Spinal cord (tissue), 9 donors: ENCODE measurements at regions not wholly inside any gene's neighbourhood (a gene's known extent, or its start where the extent isn't known, plus 50 kb on each side); places are given as distances from the start of the nearest gene placed in this dataset.

Experiments used
- DNase-seq, 6 donors: peaks; one replicate each; pipeline versions ENCODE4 v3.0.0 to v3.0.0-alpha.2; 2013 to 2015; ENCODE audit warnings: low spot score in 6 of 6, low read depth in 4 of 6
- H3K27ac ChIP-seq: one replicate; pipeline ENCODE4 v1.5.1; 2013; ENCODE audit warnings: low read depth, low read length, control low read depth
- H3K27me3 ChIP-seq: one replicate; pipeline ENCODE4 v1.6.1; 2013; ENCODE audit warnings: low read length; ENCODE audit not compliant: control insufficient read depth, insufficient read depth
- H3K36me3 ChIP-seq: one replicate; pipeline ENCODE4 v1.6.1; 2013; ENCODE audit warnings: low read length; ENCODE audit not compliant: control insufficient read depth, insufficient read depth
- H3K4me1 ChIP-seq: one replicate; pipeline ENCODE4 v1.6.1; 2013; ENCODE audit warnings: low read length; ENCODE audit not compliant: control insufficient read depth, insufficient read depth
- H3K4me3 ChIP-seq: one replicate; pipeline ENCODE4 v1.5.1; 2013; ENCODE audit warnings: low read depth, low read length, control low read depth
- H3K9me3 ChIP-seq: one replicate; pipeline ENCODE4 v1.6.1; 2013; ENCODE audit warnings: low read length; ENCODE audit not compliant: control insufficient read depth, insufficient read depth
- WGBS: methylation state at CpG from one replicate; pipeline ENCODE4 v1.1.5; 2013; ENCODE audit warnings: missing lambda C conversion rate; ENCODE audit not compliant: insufficient coverage; 5-methylcytosine and 5-hydroxymethylcytosine counted together
- donor health status: healthy.

DNA sequence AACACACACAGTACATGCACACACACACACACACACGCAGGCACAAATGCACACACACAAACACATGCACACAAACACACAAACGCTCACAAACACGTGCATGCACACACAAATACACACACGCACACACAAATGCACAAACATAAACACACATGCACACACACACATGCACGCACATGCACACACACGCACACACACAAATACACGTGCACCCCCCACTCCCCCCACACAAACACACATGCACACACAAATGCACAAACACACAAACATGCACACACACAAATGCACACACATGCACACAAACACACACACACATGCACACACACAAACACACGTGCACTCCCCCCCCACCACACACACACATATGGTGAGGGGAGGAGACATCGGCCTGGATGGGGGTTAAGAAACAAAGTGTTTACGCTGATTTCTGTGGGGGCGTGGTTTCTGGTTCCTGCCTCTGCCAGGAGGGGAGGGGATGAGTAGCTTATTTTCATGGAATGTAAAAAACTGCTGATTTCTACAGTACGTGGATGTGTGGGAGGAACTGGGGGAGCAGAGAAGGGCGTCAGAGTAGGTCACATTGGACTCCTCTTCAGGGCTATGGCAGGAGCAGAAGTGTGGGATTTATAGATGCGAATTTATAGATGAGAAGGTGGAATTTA lies 607.2 kb downstream of the QKI start:
- Histone ChIP-seq H3K9me3 (no peaks in the 10 kb centered on the region), H3K4me1 (peaks cover 3% of the 10 kb centered on the region), H3K27ac (no peak overlapping the region), H3K36me3 (no peaks in the 10 kb centered on the region), H3K4me3 (no peak overlapping the region), H3K27me3 (no peaks in the 10 kb centered on the region)
- peak in 1 of 6 donors; percentile 50 for DNase-seq
- 82% methylated on average over 11 of the region's 14 CpGs for WGBS

DNA sequence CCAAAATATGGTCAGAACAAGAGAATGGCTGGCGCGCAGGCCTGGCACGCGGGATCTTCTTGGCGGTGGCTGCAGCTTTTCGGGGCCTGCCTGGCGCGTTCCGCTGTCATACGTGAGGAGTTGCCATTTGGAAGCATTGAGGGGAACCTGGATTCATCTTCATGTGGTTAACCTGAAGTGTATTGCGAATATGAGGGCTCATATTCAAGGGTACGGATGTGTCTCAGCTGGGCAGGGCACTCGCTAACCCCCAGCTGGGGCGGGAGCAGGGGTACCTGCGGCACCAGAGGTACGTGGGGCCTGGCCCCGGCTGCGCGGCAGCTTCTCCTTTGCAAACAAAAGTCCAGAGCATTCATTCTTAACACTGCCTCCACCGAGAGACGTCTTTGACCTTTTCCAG lies 605.6 kb downstream of the QKI start:
- WGBS: 93% methylated on average over 21 of the region's 21 CpGs
- DNase-seq: no peak
- Histone ChIP-seq H3K4me1 (peaks cover 3% of the 10 kb centered on the region), H3K27me3 (no peaks in the 10 kb centered on the region), H3K27ac (no peak overlapping the region), H3K36me3 (no peaks in the 10 kb centered on the region), H3K4me3 (no peak overlapping the region), H3K9me3 (no peaks in the 10 kb centered on the region)

DNA sequence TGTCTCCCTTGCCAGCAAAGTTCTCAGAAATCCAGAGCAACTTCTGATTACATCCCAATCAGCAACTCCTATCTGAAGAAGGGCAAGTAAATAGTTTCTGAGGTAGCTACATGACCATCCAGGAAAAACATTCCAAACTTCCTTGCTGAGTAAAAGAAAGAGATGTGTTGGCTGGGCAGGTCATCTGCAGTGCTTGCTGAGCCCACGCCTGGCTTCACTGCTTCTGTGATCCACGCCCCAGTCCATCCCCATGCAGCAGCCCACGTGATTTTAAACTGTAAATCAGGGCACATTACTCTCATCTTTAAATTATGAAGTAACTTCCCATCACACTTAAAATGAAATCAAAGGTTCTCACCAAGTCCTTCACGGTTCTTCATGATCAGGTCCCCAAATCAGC lies 603.6 kb downstream of the QKI start:
- no peak for DNase-seq
- Histone ChIP-seq H3K27ac (no peak overlapping the region), H3K4me3 (no peak overlapping the region), H3K4me1 (peaks cover 8% of the 10 kb centered on the region), H3K36me3 (no peaks in the 10 kb centered on the region), H3K27me3 (no peaks in the 10 kb centered on the region), H3K9me3 (no peaks in the 10 kb centered on the region)
- WGBS: 88% methylated on average over 4 of the region's 4 CpGs

- Histone ChIP-seq H3K9me3 (no peaks in the 10 kb centered on the region), H3K4me3 (no peak overlapping the region), H3K4me1 (peaks cover 5% of the 10 kb centered on the region), H3K27me3 (no peaks in the 10 kb centered on the region), H3K36me3 (no peaks in the 10 kb centered on the region), H3K27ac (no peak overlapping the region)
- WGBS: 100% methylated on average over 4 of the region's 6 CpGs
- DNase-seq: no peak
Measured at GRCh38 chr6:164016056-164016455, 601.5 kb downstream of the QKI start.

DNA sequence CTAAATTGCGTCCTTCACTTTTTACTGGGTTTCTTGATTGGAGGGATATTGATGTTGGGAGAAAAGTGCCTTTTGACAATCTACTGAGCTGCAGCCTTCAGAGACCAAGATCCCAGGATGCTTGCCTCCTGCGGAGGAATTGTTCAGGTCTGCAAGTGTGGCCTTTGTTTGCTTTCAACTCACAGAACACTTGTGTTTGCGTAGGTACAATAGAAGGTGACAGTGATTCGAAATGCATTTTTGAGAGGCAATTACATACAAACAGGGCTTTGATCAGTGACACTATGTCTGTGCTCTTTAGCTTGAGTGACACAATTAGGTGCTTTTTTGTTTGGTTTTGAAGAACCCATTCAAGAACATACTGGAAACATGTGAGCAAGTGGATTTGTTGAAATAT lies 600.6 kb downstream of the QKI start:
- no peaks in the 10 kb centered on the region for H3K9me3 ChIP-seq
- H3K27me3 ChIP-seq: no peaks in the 10 kb centered on the region
- peaks cover 5% of the 10 kb centered on the region for H3K4me1 ChIP-seq
- DNase-seq: no peak
- no peak overlapping the region for H3K4me3 ChIP-seq
- 69% methylated on average over 3 of the region's 4 CpGs for WGBS
- H3K27ac ChIP-seq: no peak overlapping the region
- H3K36me3 ChIP-seq: no peaks in the 10 kb centered on the region

- H3K4me3 ChIP-seq: no peak overlapping the region
- H3K27me3 ChIP-seq: no peaks in the 10 kb centered on the region
- no peaks in the 10 kb centered on the region for H3K9me3 ChIP-seq
- peak in 2 of 6 donors; percentile 43 to 78 for DNase-seq
- peaks cover 5% of the 10 kb centered on the region for H3K4me1 ChIP-seq
- WGBS: 43% methylated on average over 5 of the region's 11 CpGs
- H3K27ac ChIP-seq: no peak overlapping the region
- no peaks in the 10 kb centered on the region for H3K36me3 ChIP-seq
Measured at GRCh38 chr6:164014346-164015087, 600.0 kb downstream of the QKI start.

DNA sequence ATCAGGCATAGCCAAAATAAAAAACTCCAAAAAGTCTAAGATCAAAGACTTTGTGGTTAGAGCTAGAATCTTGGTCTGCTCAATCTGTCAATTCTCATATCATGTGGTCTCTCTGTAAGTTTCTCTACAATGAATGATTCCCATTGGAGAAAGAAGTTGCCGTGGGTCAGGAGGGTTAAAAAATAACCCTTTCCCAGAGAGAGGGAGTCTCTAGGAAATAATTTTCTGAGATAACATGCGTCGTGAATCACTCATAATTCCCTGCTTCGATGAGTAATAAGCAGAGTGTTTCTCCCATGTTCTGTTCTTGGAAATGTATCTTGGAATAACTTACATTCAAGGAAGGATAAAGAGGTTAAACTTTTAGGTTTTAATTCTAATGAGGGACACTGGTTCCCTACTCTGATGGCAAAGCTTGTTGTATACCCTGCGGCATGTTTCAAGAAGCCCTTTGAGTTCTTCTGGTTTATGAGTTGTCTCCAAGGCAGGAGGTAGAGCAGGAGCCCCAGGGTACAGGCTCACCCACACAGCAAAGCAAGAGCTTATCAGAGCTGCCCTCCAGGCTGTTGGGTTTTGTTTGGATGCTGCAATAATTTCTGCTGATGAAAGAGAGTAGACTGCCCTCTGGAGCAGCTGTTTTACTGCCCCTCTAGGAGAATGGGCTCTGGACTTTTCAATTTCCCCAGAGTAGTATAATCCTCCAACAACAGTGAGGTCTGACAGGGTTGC lies 599.1 kb downstream of the QKI start:
- 75% methylated on average over 2 of the region's 5 CpGs for WGBS
- H3K9me3 ChIP-seq: no peaks in the 10 kb centered on the region
- no peak overlapping the region for H3K27ac ChIP-seq
- H3K36me3 ChIP-seq: no peaks in the 10 kb centered on the region
- peaks cover 9% of the 10 kb centered on the region for H3K4me1 ChIP-seq
- no peaks in the 10 kb centered on the region for H3K27me3 ChIP-seq
- no peak overlapping the region for H3K4me3 ChIP-seq
- DNase-seq: no peak

DNA sequence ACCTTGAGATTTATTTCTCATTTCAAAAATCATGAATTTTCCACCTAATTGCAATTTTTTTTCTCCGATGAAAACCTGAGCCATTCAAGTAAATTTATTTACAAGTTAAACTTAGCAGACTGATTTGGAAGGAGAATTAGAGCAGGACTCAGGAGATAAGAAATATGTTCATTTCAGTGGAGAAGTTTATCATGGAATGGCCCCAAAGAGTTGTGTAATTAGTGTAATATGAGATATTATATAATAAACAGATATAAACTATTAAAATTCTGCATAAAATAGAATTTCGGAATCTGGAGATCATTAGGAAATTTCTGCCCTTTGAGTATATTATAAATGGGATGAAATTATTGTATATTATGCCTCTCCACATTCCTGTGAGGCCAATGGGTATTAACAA lies 596.8 kb downstream of the QKI start:
- H3K36me3 ChIP-seq: no peaks in the 10 kb centered on the region
- WGBS: no CpG with 5 or more reads among the region's 2 CpGs
- no peaks in the 10 kb centered on the region for H3K27me3 ChIP-seq
- H3K4me3 ChIP-seq: no peak overlapping the region
- H3K27ac ChIP-seq: peak overlapping the region; percentile 37
- no peak for DNase-seq
- peaks cover 9% of the 10 kb centered on the region for H3K4me1 ChIP-seq
- no peaks in the 10 kb centered on the region for H3K9me3 ChIP-seq

DNA sequence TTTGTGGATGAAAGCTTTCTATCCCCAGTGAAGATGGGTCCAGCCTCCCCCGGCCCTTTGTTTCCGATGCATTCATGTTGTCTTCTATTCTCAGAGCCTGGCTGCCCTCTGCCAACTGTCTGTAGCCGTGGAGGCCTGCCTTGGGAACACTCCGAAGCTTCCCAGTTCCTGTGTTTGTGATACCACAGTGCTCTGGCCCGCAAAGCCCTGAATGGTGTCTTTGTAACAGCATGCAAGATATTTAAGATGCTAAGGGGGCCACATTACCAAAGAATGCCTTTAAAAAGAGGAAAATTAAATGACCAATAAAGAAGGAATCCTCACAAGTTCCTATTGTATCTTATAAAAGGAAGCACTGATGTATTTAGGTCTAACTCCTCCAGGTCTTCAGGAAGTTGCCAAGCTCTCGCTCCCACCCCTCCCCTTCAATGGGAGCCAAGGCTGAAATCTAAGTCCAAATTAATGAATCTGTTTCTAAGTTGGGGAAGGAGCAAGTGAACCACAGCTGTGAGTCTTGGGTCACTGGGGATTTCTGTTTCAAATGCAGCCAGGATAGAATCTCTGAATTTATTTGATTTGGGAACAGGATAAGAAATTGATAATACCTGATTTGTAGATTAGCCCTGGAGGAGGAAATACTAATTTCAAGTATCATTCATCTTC lies 596.1 kb downstream of the QKI start:
- DNase-seq: peak; percentile 49 to 91 (median 68)
- Histone ChIP-seq H3K9me3 (no peaks in the 10 kb centered on the region), H3K4me1 (peaks cover 9% of the 10 kb centered on the region), H3K27me3 (no peaks in the 10 kb centered on the region), H3K36me3 (no peaks in the 10 kb centered on the region), H3K27ac (peak overlapping the region; percentile 37), H3K4me3 (no peak overlapping the region)
- WGBS: 42% methylated on average over 3 of the region's 6 CpGs
